ENCODE measurements at regions not wholly inside any gene's neighbourhood (a gene's known extent, or its start where the extent isn't known, plus 50 kb on each side); places are given as distances from the start of the nearest gene placed in this dataset.

- TF ChIP-seq, protein P1, sequence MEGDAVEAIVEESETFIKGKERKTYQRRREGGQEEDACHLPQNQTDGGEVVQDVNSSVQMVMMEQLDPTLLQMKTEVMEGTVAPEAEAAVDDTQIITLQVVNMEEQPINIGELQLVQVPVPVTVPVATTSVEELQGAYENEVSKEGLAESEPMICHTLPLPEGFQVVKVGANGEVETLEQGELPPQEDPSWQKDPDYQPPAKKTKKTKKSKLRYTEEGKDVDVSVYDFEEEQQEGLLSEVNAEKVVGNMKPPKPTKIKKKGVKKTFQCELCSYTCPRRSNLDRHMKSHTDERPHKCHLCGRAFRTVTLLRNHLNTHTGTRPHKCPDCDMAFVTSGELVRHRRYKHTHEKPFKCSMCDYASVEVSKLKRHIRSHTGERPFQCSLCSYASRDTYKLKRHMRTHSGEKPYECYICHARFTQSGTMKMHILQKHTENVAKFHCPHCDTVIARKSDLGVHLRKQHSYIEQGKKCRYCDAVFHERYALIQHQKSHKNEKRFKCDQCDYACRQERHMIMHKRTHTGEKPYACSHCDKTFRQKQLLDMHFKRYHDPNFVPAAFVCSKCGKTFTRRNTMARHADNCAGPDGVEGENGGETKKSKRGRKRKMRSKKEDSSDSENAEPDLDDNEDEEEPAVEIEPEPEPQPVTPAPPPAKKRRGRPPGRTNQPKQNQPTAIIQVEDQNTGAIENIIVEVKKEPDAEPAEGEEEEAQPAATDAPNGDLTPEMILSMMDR (conservative IDR thresholded peaks at IDR 0.05), result no peak
- no peak for TF ChIP-seq EZH2 (IDR thresholded peaks at IDR 0.05; ENCODE audit: low read depth)
- Histone ChIP-seq H3K27me3 (ENCODE audit: insufficient read depth, low read depth) (no peaks in the 10 kb centered on the region), H3K79me2 (ENCODE audit: low read depth) (no peaks in the 10 kb centered on the region), H3K9me2 (ENCODE audit: insufficient read depth) (no peaks in the 10 kb centered on the region), H3K27ac (no peak overlapping the region), H3K4me3 (no peak overlapping the region), H3F3A (ENCODE audit: insufficient read depth, low read depth) (no peaks in the 10 kb centered on the region), H2AFZ (no peak overlapping the region), H3K4me2 (no peak overlapping the region), H3K36me3 (ENCODE audit: low read depth) (no peaks in the 10 kb centered on the region), H3K9me3 (ENCODE audit: insufficient read depth, low read depth) (no peaks in the 10 kb centered on the region), H4K20me1 (ENCODE audit: insufficient read depth) (no peaks in the 10 kb centered on the region), H3K4me1 (replicated peaks; ENCODE audit: insufficient read depth) (no peaks in the 10 kb centered on the region)
- no peak for DNase-seq
- POLR2A ChIA-PET (ENCODE audit: unreplicated experiment), result no interaction called here
- no TSS peak for BruUV-seq (replicated peaks)
- CTCF ChIA-PET, result no interaction called here
- intact Hi-C loops (cut with micrococcal nuclease; ENCODE audit: unreplicated experiment), result no loop called here
Measured at GRCh38 chr9:31114346-31114745, 1270.1 kb upstream of the ACO1 start.

DNA sequence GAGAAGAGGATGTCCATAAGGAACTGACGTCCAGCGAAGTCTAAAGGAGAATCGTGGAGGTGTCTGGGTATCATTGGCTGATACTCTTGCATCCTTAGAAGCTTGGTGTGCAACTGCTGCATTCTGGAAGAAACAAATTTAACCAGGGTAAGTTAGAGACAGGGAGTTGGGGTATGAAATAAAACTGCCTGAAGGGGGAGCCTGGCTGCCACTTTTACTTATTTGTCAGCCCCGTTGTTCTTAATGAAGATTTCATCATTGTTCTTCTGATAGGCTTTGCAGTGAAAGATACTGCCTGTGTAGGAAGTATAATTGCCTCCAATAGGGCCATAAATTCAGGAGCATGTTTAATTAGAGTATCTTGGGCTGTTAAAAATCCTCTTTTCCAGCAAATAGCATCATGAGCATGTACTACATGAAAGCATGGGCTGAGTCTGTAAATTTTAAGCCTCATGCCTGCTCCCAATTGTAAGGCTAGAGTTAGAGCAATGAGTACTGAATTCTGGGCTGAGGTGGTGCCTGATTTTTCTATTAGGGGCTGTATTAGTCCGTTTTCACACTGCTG, 1264.5 kb upstream of the ACO1 start:
- intact Hi-C loops (cut with micrococcal nuclease; ENCODE audit: unreplicated experiment), result loop anchor here (5.0 kb wide), 1 partner anchor 682 kb away; no protein-coding TSS in a partner anchor
- no TSS peak for BruUV-seq (replicated peaks)
- Histone ChIP-seq H3K4me2 (no peak overlapping the region), H3K79me2 (ENCODE audit: low read depth) (no peaks in the 10 kb centered on the region), H3K4me3 (no peak overlapping the region), H2AFZ (no peak overlapping the region), H3K9me2 (ENCODE audit: insufficient read depth) (no peaks in the 10 kb centered on the region), H4K20me1 (ENCODE audit: insufficient read depth) (no peaks in the 10 kb centered on the region), H3K9me3 (ENCODE audit: insufficient read depth, low read depth) (no peaks in the 10 kb centered on the region), H3K27me3 (ENCODE audit: insufficient read depth, low read depth) (no peaks in the 10 kb centered on the region), H3F3A (ENCODE audit: insufficient read depth, low read depth) (no peaks in the 10 kb centered on the region), H3K4me1 (replicated peaks; ENCODE audit: insufficient read depth) (no peaks in the 10 kb centered on the region), H3K36me3 (ENCODE audit: low read depth) (no peaks in the 10 kb centered on the region), H3K27ac (no peak overlapping the region)
- DNase-seq, result peak in 1 of 2 experiments; percentile 4
- CTCF ChIA-PET, result no interaction called here
- TF ChIP-seq EZH2 (IDR thresholded peaks at IDR 0.05; ENCODE audit: low read depth), result no peak
- TF ChIP-seq, protein P1 (conservative IDR thresholded peaks at IDR 0.05), result peak; percentile 69
- POLR2A ChIA-PET (ENCODE audit: unreplicated experiment), result no interaction called here

GRCh38 chr9:31124389-31124788, 1260.1 kb upstream of the ACO1 start:
- H4K20me1 ChIP-seq (ENCODE audit: insufficient read depth), result no peaks in the 10 kb centered on the region
- no peak for TF ChIP-seq EZH2 (IDR thresholded peaks at IDR 0.05; ENCODE audit: low read depth)
- TF ChIP-seq, protein P1 (conservative IDR thresholded peaks at IDR 0.05), result no peak

More at GRCh38 chr9:31124389-31124788, 1260.1 kb upstream of the ACO1 start:
- no peaks in the 10 kb centered on the region for H3K27me3 ChIP-seq (ENCODE audit: insufficient read depth, low read depth)
- H3K4me2 ChIP-seq, result no peak overlapping the region
- no peaks in the 10 kb centered on the region for H3K79me2 ChIP-seq (ENCODE audit: low read depth)
- no peak overlapping the region for H3K4me3 ChIP-seq
- DNase-seq, result no peak
- intact Hi-C loops (cut with micrococcal nuclease; ENCODE audit: unreplicated experiment), result loop anchor here (5.0 kb wide), 1 partner anchor 678 kb away; no protein-coding TSS in a partner anchor
- no peaks in the 10 kb centered on the region for H3K4me1 ChIP-seq (replicated peaks; ENCODE audit: insufficient read depth)
- H3K36me3 ChIP-seq (ENCODE audit: low read depth), result no peaks in the 10 kb centered on the region
- ChIA-PET POLR2A (ENCODE audit: unreplicated experiment) (no interaction called here), CTCF (no interaction called here)
- no TSS peak for BruUV-seq (replicated peaks)
- no peaks in the 10 kb centered on the region for H3K9me2 ChIP-seq (ENCODE audit: insufficient read depth)
- no peak overlapping the region for H2AFZ ChIP-seq
- no peaks in the 10 kb centered on the region for H3K9me3 ChIP-seq (ENCODE audit: insufficient read depth, low read depth)
- no peak overlapping the region for H3K27ac ChIP-seq
- no peaks in the 10 kb centered on the region for H3F3A ChIP-seq (ENCODE audit: insufficient read depth, low read depth)

Measured in PC-9 (cell line).